Endothelial cell of umbilical vein (primary cell): ENCODE measurements at regions not wholly inside any gene's neighbourhood (a gene's known extent, or its start where the extent isn't known, plus 50 kb on each side); places are given as distances from the start of the nearest gene placed in this dataset.

Source experiments
- BruUV-seq: library from RNA; stranded (reverse); fragments of 400-500 nt; replicated peaks from 2 replicates; lab custom pipeline; 2021; lab: Mats Ljungman, UMichigan
- CTCF ChIA-PET: fragments of 300-600, 350-600 bp; sonication (Branson Sonifier 250); formaldehyde crosslinking; loops from one replicate; lab custom pipeline; 2021; ENCODE audit warnings: antibody characterized with exemption, inconsistent platforms; lab: Charles Lee
- POLR2A ChIA-PET: fragments of 300-600, 350-600 bp; sonication (Branson Sonifier 250); formaldehyde crosslinking; loops from one replicate; lab custom pipeline; 2021; ENCODE audit warnings: antibody characterized with exemption, inconsistent platforms; lab: Charles Lee
- DNase-seq: peaks from one replicate; pipeline ENCODE4 v3.0.0-alpha.2; 2011; ENCODE audit warnings: low read depth, low spot score
- FAIRE-seq: peaks from 2 replicates; lab custom pipeline; 2011; peaks lifted over from hg19 to GRCh38; lab: Jason Lieb, UNC
- H2AFZ ChIP-seq: 2 replicates; pipeline ENCODE4 v1.6.0; 2012; ENCODE audit warnings: low read depth, low read length, control low read depth, inconsistent platforms
- H3K27ac ChIP-seq: 2 replicates; pipeline ENCODE4 v1.5.1; 2011; ENCODE audit warnings: low read depth, mild to moderate bottlenecking, control low read depth, low read length, moderate library complexity; ENCODE audit not compliant: insufficient read depth
- H3K27me3 ChIP-seq, 2 experiments: 2 replicates each; pipeline versions ENCODE4 v1.6.0 to v1.6.1; 2011; ENCODE audit warnings: low read length in 2 of 2, mixed read lengths in 1 of 2; ENCODE audit not compliant: control insufficient read depth in 2 of 2, insufficient read depth in 2 of 2
- H3K36me3 ChIP-seq, 2 experiments: 2 replicates in 1 of 2; 3 replicates in 1 of 2; pipeline ENCODE4 v1.5.1; 2011; ENCODE audit warnings: low read length in 2 of 2, mild to moderate bottlenecking in 1 of 2, moderate library complexity in 1 of 2; ENCODE audit not compliant: control insufficient read depth in 2 of 2, insufficient read depth in 2 of 2; ENCODE audit errors: extremely low read depth in 1 of 2
- H3K4me1 ChIP-seq: 3 replicates; pipeline ENCODE4 v1.5.1; 2011; ENCODE audit warnings: mild to moderate bottlenecking, low read length; ENCODE audit not compliant: control insufficient read depth, insufficient read depth; ENCODE audit errors: extremely low read depth
- H3K4me2 ChIP-seq: 2 replicates; pipeline ENCODE4 v1.6.1; 2011; ENCODE audit warnings: low read length, control low read depth, mixed read lengths; ENCODE audit not compliant: insufficient read depth
- H3K4me3 ChIP-seq, 3 experiments: fragments of 200-600 bp in 1 of 3; sonication (generic), shearing (Covaris generic) in 1 of 3; replicated peaks in 1 of 3; 2 replicates each; pipeline ENCODE4 v1.5.1; 2011 to 2016; ENCODE audit warnings: control low read depth in 3 of 3, low read length in 3 of 3, mild to moderate bottlenecking in 2 of 3, inconsistent platforms in 1 of 3, low read depth in 1 of 3, moderate library complexity in 1 of 3; ENCODE audit not compliant: insufficient read depth in 1 of 3
- H3K79me2 ChIP-seq: 2 replicates; pipeline ENCODE4 v1.6.0; 2012; ENCODE audit warnings: low read length, inconsistent platforms; ENCODE audit not compliant: control insufficient read depth, insufficient read depth
- H3K9ac ChIP-seq: replicated peaks from 2 replicates; pipeline ENCODE3; 2011; ENCODE audit warnings: low read length, control low read depth; ENCODE audit not compliant: insufficient read depth; ENCODE audit errors: extremely low read depth
- H3K9me1 ChIP-seq: replicated peaks from 3 replicates; pipeline ENCODE4 v1.6.0; 2011; ENCODE audit warnings: mild to moderate bottlenecking, low read length; ENCODE audit not compliant: control insufficient read depth, insufficient read depth; ENCODE audit errors: extremely low read depth
- H3K9me3 ChIP-seq: replicated peaks from 2 replicates; pipeline ENCODE4 v1.5.1; 2012; ENCODE audit warnings: low read length, inconsistent platforms; ENCODE audit not compliant: control insufficient read depth, insufficient read depth
- H4K20me1 ChIP-seq: replicated peaks from 2 replicates; pipeline ENCODE3; 2011; ENCODE audit warnings: mild to moderate bottlenecking, low read length; ENCODE audit not compliant: control insufficient read depth, insufficient read depth; ENCODE audit errors: extremely low read depth
- EZH2 ChIP-seq: IDR thresholded peaks from 2 replicates; pipeline ENCODE4 v1.6.1; 2012; ENCODE audit warnings: borderline replicate concordance, low read depth, mild to moderate bottlenecking, moderate library complexity, low read length, inconsistent platforms; ENCODE audit not compliant: severe bottlenecking
- FOS ChIP-seq: IDR thresholded peaks from 2 replicates; pipeline ENCODE4 v1.6.1; 2011; ENCODE audit warnings: mild to moderate bottlenecking, low read length, moderate library complexity, borderline replicate concordance; ENCODE audit not compliant: insufficient read depth
- GATA2 ChIP-seq: IDR thresholded peaks from 2 replicates; pipeline ENCODE4 v1.7.0; 2011; ENCODE audit warnings: low read depth, mild to moderate bottlenecking, moderate library complexity, mixed read lengths, low read length; ENCODE audit not compliant: insufficient read length, insufficient read depth
- JUN ChIP-seq: IDR thresholded peaks from 2 replicates; pipeline ENCODE4 v1.6.1; 2011; ENCODE audit warnings: borderline replicate concordance, low read depth; ENCODE audit not compliant: insufficient read length, insufficient read depth
- MYC ChIP-seq: IDR thresholded peaks from one replicate; pipeline ENCODE4 v1.6.1; 2011; ENCODE audit warnings: mild to moderate bottlenecking, low read depth, low read length
- POLR2AphosphoS5 ChIP-seq: IDR thresholded peaks from 2 replicates; pipeline ENCODE4 v1.6.1; 2012; ENCODE audit warnings: low read depth, mild to moderate bottlenecking, control low read depth, low read length, moderate library complexity; ENCODE audit not compliant: insufficient read depth
- dilution Hi-C: fragments of 300-500 bp; cut with MboI; formaldehyde crosslinking; loops from one replicate; pipeline ENCODE4 v1.15.0; 2019; ENCODE audit warnings: low sequenced_read_pairs; ENCODE audit not compliant: extremely low pct_ligation_motif_present
- intact Hi-C: fragments of 100-400 bp; cut with micrococcal nuclease; formaldehyde crosslinking; loops from one replicate; pipeline ENCODE4 v1.10.0; 2022
- TF ChIP-seq, protein P1 (sequence below), 2 donors: IDR thresholded peaks; 1 replicate in 1 of 2; 2 replicates in 1 of 2; pipeline ENCODE4 v1.5.1; 2011; ENCODE audit warnings: low read length in 2 of 2, mild to moderate bottlenecking in 2 of 2, moderate library complexity in 2 of 2, control low read depth in 1 of 2, inconsistent platforms in 1 of 2, low read depth in 1 of 2; ENCODE audit not compliant: insufficient read depth in 1 of 2; ENCODE audit errors: extremely low read depth in 1 of 2
- TF ChIP-seq, protein P2 (sequence below): IDR thresholded peaks from 2 replicates; pipeline ENCODE4 v1.6.1; 2011; ENCODE audit not compliant: insufficient read depth, insufficient read length

DNA sequence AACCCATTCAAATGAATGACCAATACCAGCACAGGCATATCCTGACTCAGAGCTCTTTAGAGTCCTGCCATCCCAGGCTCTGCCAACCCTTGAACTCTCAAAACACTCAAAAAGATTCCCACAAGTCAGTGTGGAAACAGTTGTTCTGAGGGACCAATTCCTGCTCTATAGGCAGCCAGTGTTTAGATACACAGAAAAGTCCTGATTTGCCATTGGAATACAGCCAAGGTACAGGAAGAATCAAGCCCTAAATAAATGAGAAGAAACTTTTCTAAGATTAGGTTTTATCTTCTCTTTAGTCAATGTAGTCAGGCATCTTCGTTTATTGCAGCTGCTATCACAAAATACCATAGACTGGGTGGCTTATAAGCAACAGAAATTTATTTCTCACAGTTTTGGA is 626.8 kb upstream of the ARID1B start:
- dilution Hi-C loops, result no loop called here
- Histone ChIP-seq H3K4me1 (peaks cover 7% of the 10 kb centered on the region), H3K4me2 (no peak overlapping the region), H3K27ac (no peak overlapping the region), H3K27me3 (no peaks in the 10 kb centered on the region), H4K20me1 (no peaks in the 10 kb centered on the region), H3K36me3 (no peaks in the 10 kb centered on the region), H3K9me1 (no peaks in the 10 kb centered on the region), H2AFZ (no peak overlapping the region), H3K79me2 (no peaks in the 10 kb centered on the region), H3K4me3 (no peak overlapping the region), H3K9me3 (no peaks in the 10 kb centered on the region), H3K9ac (no peak overlapping the region)
- ChIA-PET POLR2A (no interaction called here), CTCF (no interaction called here)
- FAIRE-seq, result no peak
- no TSS peak for BruUV-seq
- no peak for TF ChIP-seq GATA2
- TF ChIP-seq FOS, result no peak
- TF ChIP-seq, protein P1, sequence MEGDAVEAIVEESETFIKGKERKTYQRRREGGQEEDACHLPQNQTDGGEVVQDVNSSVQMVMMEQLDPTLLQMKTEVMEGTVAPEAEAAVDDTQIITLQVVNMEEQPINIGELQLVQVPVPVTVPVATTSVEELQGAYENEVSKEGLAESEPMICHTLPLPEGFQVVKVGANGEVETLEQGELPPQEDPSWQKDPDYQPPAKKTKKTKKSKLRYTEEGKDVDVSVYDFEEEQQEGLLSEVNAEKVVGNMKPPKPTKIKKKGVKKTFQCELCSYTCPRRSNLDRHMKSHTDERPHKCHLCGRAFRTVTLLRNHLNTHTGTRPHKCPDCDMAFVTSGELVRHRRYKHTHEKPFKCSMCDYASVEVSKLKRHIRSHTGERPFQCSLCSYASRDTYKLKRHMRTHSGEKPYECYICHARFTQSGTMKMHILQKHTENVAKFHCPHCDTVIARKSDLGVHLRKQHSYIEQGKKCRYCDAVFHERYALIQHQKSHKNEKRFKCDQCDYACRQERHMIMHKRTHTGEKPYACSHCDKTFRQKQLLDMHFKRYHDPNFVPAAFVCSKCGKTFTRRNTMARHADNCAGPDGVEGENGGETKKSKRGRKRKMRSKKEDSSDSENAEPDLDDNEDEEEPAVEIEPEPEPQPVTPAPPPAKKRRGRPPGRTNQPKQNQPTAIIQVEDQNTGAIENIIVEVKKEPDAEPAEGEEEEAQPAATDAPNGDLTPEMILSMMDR (IDR thresholded peaks at IDR 0.05; ENCODE audit: extremely low read depth in 1 of 2, insufficient read depth in 1 of 2, low read depth in 1 of 2, low read length in 2 of 2), result no peak
- TF ChIP-seq POLR2AphosphoS5, result no peak
- TF ChIP-seq, protein P2, sequence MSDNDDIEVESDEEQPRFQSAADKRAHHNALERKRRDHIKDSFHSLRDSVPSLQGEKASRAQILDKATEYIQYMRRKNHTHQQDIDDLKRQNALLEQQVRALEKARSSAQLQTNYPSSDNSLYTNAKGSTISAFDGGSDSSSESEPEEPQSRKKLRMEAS, result no peak
- intact Hi-C loops, result no loop called here
- DNase-seq, result peak; percentile 21

DNA sequence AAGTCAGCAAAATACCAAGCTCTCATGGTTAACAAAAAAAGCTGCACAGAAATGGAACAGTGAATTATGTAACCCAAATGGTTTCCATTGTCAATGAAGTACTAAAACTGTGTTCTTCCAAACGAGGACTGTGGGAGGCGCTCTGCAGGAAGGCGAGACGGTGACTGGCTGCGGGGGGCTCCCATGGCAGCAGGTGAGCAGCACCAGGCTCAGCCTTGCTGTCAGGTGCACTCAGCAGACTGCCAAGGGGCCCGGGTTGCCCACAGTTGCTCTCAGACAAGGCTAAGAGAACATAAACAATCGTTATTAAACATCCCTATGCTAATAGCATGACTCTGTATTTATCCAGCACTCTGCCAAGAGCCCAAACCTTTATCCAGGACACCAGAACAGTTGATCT is 630.3 kb upstream of the ARID1B start:
- DNase-seq, result no peak
- Histone ChIP-seq H3K79me2 (no peaks in the 10 kb centered on the region), H3K4me2 (no peak overlapping the region), H3K9me1 (no peaks in the 10 kb centered on the region), H3K27ac (no peak overlapping the region), H4K20me1 (no peaks in the 10 kb centered on the region), H3K36me3 (no peaks in the 10 kb centered on the region), H3K4me3 (no peak overlapping the region), H3K9me3 (no peaks in the 10 kb centered on the region), H2AFZ (no peak overlapping the region), H3K27me3 (no peaks in the 10 kb centered on the region), H3K4me1 (no peaks in the 10 kb centered on the region), H3K9ac (no peak overlapping the region)
- intact Hi-C loops, result no loop called here
- dilution Hi-C loops, result no loop called here
- no TSS peak for BruUV-seq
- FAIRE-seq, result no peak
- POLR2A ChIA-PET, result no interaction called here
- CTCF ChIA-PET, result no interaction called here
- TF ChIP-seq MYC (no peak), JUN (no peak), EZH2 (no peak)
